ENCODE measurements at regions not wholly inside any gene's neighbourhood (a gene's known extent, or its start where the extent isn't known, plus 50 kb on each side); places are given as distances from the start of the nearest gene placed in this dataset.
A peak's percentile ranks its signal among the peaks of the same experiment; 100 is the strongest.

DNA sequence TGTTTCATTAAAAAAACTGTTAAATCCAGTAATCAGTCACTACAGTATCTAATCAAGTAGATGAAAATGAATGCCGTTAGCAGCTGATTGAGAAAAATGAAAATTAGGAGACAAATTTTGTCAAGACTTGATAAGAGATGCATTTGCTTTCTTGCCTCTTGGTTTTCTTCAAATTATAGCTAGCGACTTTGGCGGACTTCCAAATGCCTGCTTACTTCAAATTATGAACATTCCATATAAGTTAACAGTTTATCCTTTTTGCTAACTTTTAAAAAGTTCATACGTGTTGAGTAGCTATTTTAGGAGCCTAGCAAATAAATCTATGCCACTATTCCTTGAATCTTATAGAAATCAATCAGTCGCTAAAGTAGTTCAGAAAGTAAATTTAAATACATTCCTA lies 58.8 kb downstream of the PPP4R3C start:
- peak in 2 of 4 donors; percentile 12 to 30 for DNase-seq
- H3K36me3 ChIP-seq = no peaks in the 10 kb centered on the region
- no peak overlapping the region for H3K27ac ChIP-seq
- H3K27me3 ChIP-seq = no peaks in the 10 kb centered on the region
- TF ChIP-seq CTCF (IDR thresholded peaks at IDR 0.05) = no peak
- H3K9me3 ChIP-seq = no peaks in the 10 kb centered on the region
- intact Hi-C loops (cut with DNase I) = no loop called here
- no peak for ATAC-seq
- no peak overlapping the region for H3K4me3 ChIP-seq
- H3K4me1 ChIP-seq = no peaks in the 10 kb centered on the region

DNA sequence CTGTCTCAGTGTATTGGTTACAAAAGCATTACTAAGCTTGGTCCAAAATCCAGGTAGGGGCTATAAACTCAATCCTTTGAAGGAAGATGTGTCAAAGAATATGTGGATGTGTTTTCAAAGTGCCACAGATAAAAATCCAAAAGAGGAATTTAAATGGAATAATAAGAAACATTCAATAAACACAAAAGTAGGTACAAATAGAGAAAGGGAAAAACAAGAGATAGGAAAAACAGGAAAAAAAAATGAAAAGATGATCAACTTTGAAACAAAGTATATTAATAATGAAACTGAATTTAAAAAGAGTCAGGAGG lies 64.0 kb downstream of the PPP4R3C start:
- no peaks in the 10 kb centered on the region for H3K9me3 ChIP-seq
- no peak for TF ChIP-seq CTCF (IDR thresholded peaks at IDR 0.05)
- DNase-seq = no peak
- no peaks in the 10 kb centered on the region for H3K4me1 ChIP-seq
- no peaks in the 10 kb centered on the region for H3K36me3 ChIP-seq
- H3K27me3 ChIP-seq = no peaks in the 10 kb centered on the region
- no peak for ATAC-seq
- no peak overlapping the region for H3K27ac ChIP-seq
- no peak overlapping the region for H3K4me3 ChIP-seq
- intact Hi-C loops (cut with DNase I) = no loop called here

DNA sequence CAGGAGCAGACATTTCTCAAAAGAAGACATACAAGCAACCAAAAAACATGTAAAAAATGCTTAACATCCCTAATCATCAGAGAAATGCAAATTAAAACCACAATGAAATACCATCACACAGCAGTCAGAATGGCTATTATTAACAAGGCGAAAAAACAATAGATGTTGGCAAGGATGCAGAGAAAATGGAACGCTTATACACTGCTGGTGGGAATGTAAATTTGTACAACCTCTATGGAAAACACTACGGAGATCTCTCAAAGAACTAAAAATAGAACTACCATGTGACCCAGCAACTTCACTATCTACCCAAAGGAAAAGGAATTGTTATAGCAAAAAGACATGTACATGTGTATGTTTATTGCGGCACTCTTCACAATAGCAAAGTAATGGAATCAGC lies 71.5 kb downstream of the PPP4R3C start:
- Histone ChIP-seq H3K4me3 (no peak overlapping the region), H3K9me3 (no peaks in the 10 kb centered on the region), H3K27me3 (no peaks in the 10 kb centered on the region), H3K36me3 (no peaks in the 10 kb centered on the region), H3K4me1 (no peaks in the 10 kb centered on the region), H3K27ac (no peak overlapping the region)
- intact Hi-C loops (cut with DNase I) = no loop called here
- ATAC-seq (no peak), DNase-seq (no peak)
- TF ChIP-seq CTCF (IDR thresholded peaks at IDR 0.05) = no peak

GRCh38 chrX:27381419-27381818 lies 81.7 kb downstream of the PPP4R3C start:
- H3K27me3 ChIP-seq = no peaks in the 10 kb centered on the region
- TF ChIP-seq CTCF (IDR thresholded peaks at IDR 0.05) = no peak
- H3K27ac ChIP-seq = no peak overlapping the region
- DNase-seq (no peak), ATAC-seq (no peak)
- intact Hi-C loops (cut with DNase I) = no loop called here
- no peaks in the 10 kb centered on the region for H3K9me3 ChIP-seq
- H3K4me3 ChIP-seq = no peak overlapping the region
- H3K4me1 ChIP-seq = no peaks in the 10 kb centered on the region
- no peaks in the 10 kb centered on the region for H3K36me3 ChIP-seq

GRCh38 chrX:27380163-27380845 lies 82.8 kb downstream of the PPP4R3C start:
- Histone ChIP-seq H3K36me3 (no peaks in the 10 kb centered on the region), H3K4me1 (no peaks in the 10 kb centered on the region), H3K9me3 (no peaks in the 10 kb centered on the region), H3K27ac (no peak overlapping the region), H3K4me3 (no peak overlapping the region), H3K27me3 (no peaks in the 10 kb centered on the region)
- intact Hi-C loops (cut with DNase I) = no loop called here
- DNase-seq (no peak), ATAC-seq (no peak)
- TF ChIP-seq CTCF (IDR thresholded peaks at IDR 0.05) = no peak
